NB4 (cell line): ENCODE measurements at regions not wholly inside any gene's neighbourhood (a gene's known extent, or its start where the extent isn't known, plus 50 kb on each side); places are given as distances from the start of the nearest gene placed in this dataset.

Experiments used
- MAX ChIP-seq: IDR thresholded peaks from 2 replicates; pipeline ENCODE4 v1.6.1; 2011; ENCODE audit warnings: low read depth, low read length
- MYC ChIP-seq: IDR thresholded peaks from 2 replicates; pipeline ENCODE4 v1.6.1; 2011; ENCODE audit warnings: low read depth, low read length

- TF ChIP-seq MAX (no peak), MYC (no peak)
Measured at GRCh38 chr6:9535106-9535505, 879.8 kb downstream of the TFAP2A start.
